ENCODE measurements at regions not wholly inside any gene's neighbourhood (a gene's known extent, or its start where the extent isn't known, plus 50 kb on each side); places are given as distances from the start of the nearest gene placed in this dataset.

DNA sequence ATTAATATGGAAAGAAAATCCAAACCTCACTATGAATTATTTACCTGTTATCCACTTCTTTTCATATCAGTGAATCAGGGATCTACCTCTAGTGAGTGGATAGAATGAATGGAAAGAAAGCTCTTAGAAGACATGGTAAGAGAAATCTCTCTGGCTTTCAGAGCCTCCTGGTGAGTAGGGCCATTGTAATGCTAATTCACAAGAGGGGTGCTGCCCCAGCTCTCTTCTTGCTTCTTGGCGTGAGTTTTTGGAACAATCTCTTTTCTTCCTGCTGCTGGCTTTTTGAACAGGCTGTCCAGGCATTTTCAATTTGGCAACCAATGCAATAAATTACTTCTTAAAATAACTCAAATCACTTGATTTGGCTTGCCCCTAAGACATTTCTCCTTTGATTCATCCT, 49.9 kb upstream of the KCNN2 start:
- H3K4me1 ChIP-seq (ENCODE audit: insufficient read depth, low read length), result peaks cover 31% of the 10 kb centered on the region

More for the DNA sequence above, 49.9 kb upstream of the KCNN2 start:
- no peaks in the 10 kb centered on the region for H3K9me3 ChIP-seq (ENCODE audit: insufficient read depth, low read depth, low read length)
- peak overlapping the region; percentile 17; the same call in 1 of the 2 replicates for H3K4me3 ChIP-seq (ENCODE audit: low read length)
- H3K9ac ChIP-seq (ENCODE audit: low read depth, low read length), result no peak overlapping the region
- no peak overlapping the region for H3K27ac ChIP-seq (ENCODE audit: low read length)
- H3K36me3 ChIP-seq (ENCODE audit: insufficient read depth, low read depth, low read length), result no peaks in the 10 kb centered on the region
- H3K27me3 ChIP-seq (ENCODE audit: insufficient read depth, low read length), result no peaks in the 10 kb centered on the region

Measured in iPS-20b (cell line).